SIG-M5 (cell line): ENCODE measurements at regions not wholly inside any gene's neighbourhood (a gene's known extent, or its start where the extent isn't known, plus 50 kb on each side); places are given as distances from the start of the nearest gene placed in this dataset.
"Not testable (repeated sequence)": the region's sequence is repeated elsewhere in the genome, so short reads cannot be mapped to it uniquely, and the experiment has no call there.

Experiments
- DNase-seq: peaks from one replicate; lab custom pipeline; 2025; lab: John Stamatoyannopoulos, UW

- no peak for DNase-seq
Observed at GRCh38 chr12:97984974-97985580, 522.5 kb downstream of the RMST start.

GRCh38 chr12:97985834-97986233 is 523.2 kb downstream of the RMST start:
- no peak for DNase-seq

GRCh38 chr12:97988588-97988987 is 526.0 kb downstream of the RMST start:
- DNase-seq: not testable (repeated sequence)

- no peak for DNase-seq
Observed at GRCh38 chr12:97989366-97989940, 525.9 kb upstream of the TMPO start.

GRCh38 chr12:97994746-97995484 is 520.5 kb upstream of the TMPO start:
- DNase-seq: no peak

GRCh38 chr12:97995559-97995958 is 519.8 kb upstream of the TMPO start:
- no peak for DNase-seq

- no peak for DNase-seq
Observed at GRCh38 chr12:98001430-98001829, 514.0 kb upstream of the TMPO start.

- no peak for DNase-seq
Observed at GRCh38 chr12:98002887-98003493, 512.4 kb upstream of the TMPO start.

- no peak for DNase-seq
Observed at GRCh38 chr12:98007963-98008362, 507.4 kb upstream of the TMPO start.

- no peak for DNase-seq
Observed at GRCh38 chr12:98013560-98013959, 501.8 kb upstream of the TMPO start.

- no peak for DNase-seq
Observed at GRCh38 chr12:98018836-98019235, 496.6 kb upstream of the TMPO start.

- no peak for DNase-seq
Observed at GRCh38 chr12:98020376-98020775, 495.0 kb upstream of the TMPO start.

GRCh38 chr12:98022961-98023360 is 492.4 kb upstream of the TMPO start:
- DNase-seq: no peak

- DNase-seq: no peak
Observed at GRCh38 chr12:98037401-98038140, 477.8 kb upstream of the TMPO start.

- no peak for DNase-seq
Observed at GRCh38 chr12:98042668-98043067, 472.7 kb upstream of the TMPO start.

GRCh38 chr12:98045395-98045794 is 470.0 kb upstream of the TMPO start:
- DNase-seq: no peak

- DNase-seq: no peak
Observed at GRCh38 chr12:98048326-98048725, 467.1 kb upstream of the TMPO start.

- DNase-seq: no peak
Observed at GRCh38 chr12:98053202-98053601, 462.2 kb upstream of the TMPO start.

GRCh38 chr12:98057701-98058100 is 457.7 kb upstream of the TMPO start:
- DNase-seq: no peak

- no peak for DNase-seq
Observed at GRCh38 chr12:98058213-98058612, 457.2 kb upstream of the TMPO start.

- no peak for DNase-seq
Observed at GRCh38 chr12:98058838-98059237, 456.6 kb upstream of the TMPO start.

GRCh38 chr12:98059659-98060343 is 455.6 kb upstream of the TMPO start:
- DNase-seq: no peak
